H1 (cell line): ENCODE measurements at regions not wholly inside any gene's neighbourhood (a gene's known extent, or its start where the extent isn't known, plus 50 kb on each side); places are given as distances from the start of the nearest gene placed in this dataset.

Source experiments
- CTCF ChIA-PET: fragments of 300-600 bp; sonication (Branson Sonifier 250); formaldehyde crosslinking; loops from one replicate; lab custom pipeline; 2021; ENCODE audit not compliant: partially characterized antibody; lab: Charles Lee
- POLR2A ChIA-PET: fragments of 300-600 bp; sonication (Branson Sonifier 250); formaldehyde crosslinking; loops from one replicate; lab custom pipeline; 2021; ENCODE audit warnings: inconsistent platforms; ENCODE audit not compliant: partially characterized antibody; lab: Charles Lee
- DNase-seq, 2 experiments: peaks; one replicate each; pipeline versions ENCODE4 v3.0.0 to v3.0.0-alpha.2; 2010 to 2022; ENCODE audit warnings: low spot score in 2 of 2, low read depth in 1 of 2, mixed read lengths in 1 of 2
- FAIRE-seq: peaks from 2 replicates; lab custom pipeline; 2011; peaks lifted over from hg19 to GRCh38; lab: Jason Lieb, UNC
- H2AFZ ChIP-seq: 2 replicates; pipeline ENCODE4 v1.8.1; 2012; ENCODE audit warnings: low read length, inconsistent platforms
- H2AK5ac ChIP-seq: 2 replicates; pipeline ENCODE4 v1.6.1; 2013; ENCODE audit warnings: low read depth, low read length
- H2BK120ac ChIP-seq: replicated peaks from 2 replicates; pipeline ENCODE3; 2013; ENCODE audit warnings: low read depth, low read length, inconsistent platforms
- H2BK12ac ChIP-seq: 2 replicates; pipeline ENCODE4 v1.6.1; 2013; ENCODE audit warnings: low read depth, low read length
- H2BK15ac ChIP-seq: 2 replicates; pipeline ENCODE4 v1.6.1; 2013; ENCODE audit warnings: low read length
- H2BK20ac ChIP-seq: 2 replicates; pipeline ENCODE4 v1.6.1; 2013; ENCODE audit warnings: low read length
- H2BK5ac ChIP-seq: 2 replicates; pipeline ENCODE4 v1.6.1; 2013; ENCODE audit warnings: low read depth, low read length
- H3K14ac ChIP-seq: 2 replicates; pipeline ENCODE4 v1.6.1; 2013; ENCODE audit warnings: inconsistent platforms; ENCODE audit not compliant: insufficient read length
- H3K18ac ChIP-seq: 2 replicates; pipeline ENCODE4 v1.6.1; 2013; ENCODE audit warnings: low read length; ENCODE audit errors: extremely low read depth
- H3K23ac ChIP-seq: 2 replicates; pipeline ENCODE4 v1.6.1; 2013; ENCODE audit warnings: inconsistent platforms; ENCODE audit not compliant: insufficient read length
- H3K23me2 ChIP-seq: 2 replicates; pipeline ENCODE4 v1.6.1; 2013; ENCODE audit warnings: low read depth, low read length
- H3K27ac ChIP-seq: 2 replicates; pipeline ENCODE4 v1.6.1; 2011; ENCODE audit warnings: low read depth, low read length, inconsistent platforms
- H3K27me3 ChIP-seq, 4 experiments: replicated peaks in 1 of 4; 1 replicate in 1 of 4; 2 replicates in 3 of 4; pipeline versions ENCODE4 v1.6.1 to v1.8.1; 2011 to 2013; ENCODE audit warnings: low read length in 3 of 4, mild to moderate bottlenecking in 3 of 4, inconsistent platforms in 2 of 4, mixed read lengths in 2 of 4, moderate library complexity in 1 of 4; ENCODE audit not compliant: control insufficient read depth in 3 of 4, insufficient read depth in 3 of 4; ENCODE audit errors: extremely low read depth in 1 of 4
- H3K36me3 ChIP-seq, 4 experiments: 2 replicates each; pipeline versions ENCODE4 v1.6.1 to v1.8.1; 2011 to 2013; ENCODE audit warnings: mild to moderate bottlenecking in 4 of 4, low read length in 3 of 4, moderate library complexity in 2 of 4, control low read depth in 1 of 4, inconsistent platforms in 1 of 4; ENCODE audit not compliant: insufficient read depth in 4 of 4, control insufficient read depth in 2 of 4
- H3K4ac ChIP-seq: replicated peaks from 2 replicates; pipeline ENCODE3; 2013; ENCODE audit warnings: low read length, low read depth, mixed read lengths, inconsistent platforms; ENCODE audit not compliant: insufficient read length
- H3K4me1 ChIP-seq, 4 experiments: replicated peaks in 1 of 4; 1 replicate in 1 of 4; 2 replicates in 3 of 4; pipeline versions ENCODE4 v1.6.1 to v1.8.1; 2011 to 2013; ENCODE audit warnings: low read length in 3 of 4, inconsistent platforms in 2 of 4, mixed read lengths in 1 of 4; ENCODE audit not compliant: insufficient read depth in 4 of 4, control insufficient read depth in 3 of 4
- H3K4me2 ChIP-seq, 2 experiments: 2 replicates each; pipeline versions ENCODE4 v1.6.1 to v1.8.1; 2011 to 2013; ENCODE audit warnings: low read depth in 2 of 2, low read length in 2 of 2, control low read depth in 1 of 2, inconsistent platforms in 1 of 2, mild to moderate bottlenecking in 1 of 2; ENCODE audit not compliant: insufficient read depth in 1 of 2
- H3K4me3 ChIP-seq, 4 experiments: fragments of 200-600, 300-600 bp in 1 of 4; sonication (generic), shearing (Covaris generic), sonication (Bioruptor Twin) in 1 of 4; 2 replicates each; pipeline versions ENCODE4 v1.5.1 to v1.8.1; 2011 to 2016; ENCODE audit warnings: low read length in 4 of 4, low read depth in 3 of 4, control low read depth in 2 of 4, inconsistent platforms in 2 of 4, mild to moderate bottlenecking in 2 of 4, mixed read lengths in 1 of 4, moderate library complexity in 1 of 4; ENCODE audit not compliant: insufficient read depth in 2 of 4; ENCODE audit errors: extremely low read depth in 1 of 4
- H3K56ac ChIP-seq: replicated peaks from 2 replicates; pipeline ENCODE3; 2013; ENCODE audit warnings: low read depth, mild to moderate bottlenecking, mixed read lengths, low read length, inconsistent platforms; ENCODE audit not compliant: insufficient read length
- H3K79me1 ChIP-seq: 2 replicates; pipeline ENCODE4 v1.6.1; 2013; ENCODE audit warnings: low read depth, low read length, control low read depth
- H3K79me2 ChIP-seq, 2 experiments: 2 replicates each; pipeline versions ENCODE4 v1.6.1 to v1.8.1; 2012 to 2013; ENCODE audit warnings: low read length in 2 of 2, mild to moderate bottlenecking in 2 of 2, inconsistent platforms in 1 of 2; ENCODE audit not compliant: insufficient read depth in 2 of 2, control insufficient read depth in 1 of 2
- H3K9ac ChIP-seq, 4 experiments: replicated peaks in 1 of 4; 1 replicate in 1 of 4; 2 replicates in 3 of 4; pipeline versions ENCODE4 v1.6.1 to v1.8.1; 2011 to 2013; ENCODE audit warnings: low read depth in 3 of 4, low read length in 3 of 4, control low read depth in 2 of 4, mild to moderate bottlenecking in 2 of 4, moderate library complexity in 2 of 4, inconsistent platforms in 1 of 4; ENCODE audit errors: extremely low read depth in 1 of 4
- H3K9me3 ChIP-seq, 2 experiments: 2 replicates each; pipeline versions ENCODE4 v1.6.1 to v1.8.1; 2012 to 2013; ENCODE audit warnings: mild to moderate bottlenecking in 2 of 2, moderate library complexity in 2 of 2, control low read depth in 1 of 2, inconsistent platforms in 1 of 2, low read depth in 1 of 2, low read length in 1 of 2, mixed read lengths in 1 of 2; ENCODE audit not compliant: insufficient read depth in 2 of 2
- H4K20me1 ChIP-seq, 2 experiments: replicated peaks in 1 of 2; 2 replicates each; pipeline versions ENCODE3 to v1.8.1; 2011 to 2013; ENCODE audit warnings: inconsistent platforms in 2 of 2, low read length in 2 of 2, mild to moderate bottlenecking in 1 of 2; ENCODE audit not compliant: insufficient read depth in 2 of 2, control insufficient read depth in 1 of 2
- H4K5ac ChIP-seq: 2 replicates; pipeline ENCODE4 v1.6.1; 2013; ENCODE audit warnings: low read length, low read depth, mixed read lengths, inconsistent platforms; ENCODE audit not compliant: insufficient read length
- H4K8ac ChIP-seq: 2 replicates; pipeline ENCODE4 v1.8.0; 2013; ENCODE audit warnings: mild to moderate bottlenecking, moderate library complexity, low read length, inconsistent platforms; ENCODE audit not compliant: insufficient read depth; ENCODE audit errors: extremely low read depth
- H4K91ac ChIP-seq: replicated peaks from 2 replicates; pipeline ENCODE3; 2013; ENCODE audit warnings: low read length, mixed read lengths, inconsistent platforms; ENCODE audit not compliant: insufficient read length
- ASH2L ChIP-seq: fragments of 200-600, 300-600 bp; sonication (generic); IDR thresholded peaks from one replicate; pipeline ENCODE4 v1.7.1; 2017; ENCODE audit warnings: low read length
- RFX5 ChIP-seq: IDR thresholded peaks from 2 replicates; pipeline ENCODE4 v1.6.1; 2011; ENCODE audit warnings: low read depth, low read length, improper control_type of control experiment, borderline replicate concordance
- WGBS, 2 experiments: shearing (Covaris generic) in 1 of 2; methylation state at CpG; one replicate each; pipeline versions ENCODE4 v1.1.6 to v1.1.7; 2013 to 2015; ENCODE audit warnings: low lambda C conversion rate in 2 of 2, mixed read lengths in 2 of 2, inconsistent platforms in 1 of 2, low coverage in 1 of 2, missing lambda C conversion rate in 1 of 2; ENCODE audit not compliant: insufficient replicate concordance in 2 of 2, insufficient coverage in 1 of 2, insufficient read length in 1 of 2; ENCODE audit errors: extremely low coverage in 1 of 2, missing lambda C conversion rate in 1 of 2; 5-methylcytosine and 5-hydroxymethylcytosine counted together

DNA sequence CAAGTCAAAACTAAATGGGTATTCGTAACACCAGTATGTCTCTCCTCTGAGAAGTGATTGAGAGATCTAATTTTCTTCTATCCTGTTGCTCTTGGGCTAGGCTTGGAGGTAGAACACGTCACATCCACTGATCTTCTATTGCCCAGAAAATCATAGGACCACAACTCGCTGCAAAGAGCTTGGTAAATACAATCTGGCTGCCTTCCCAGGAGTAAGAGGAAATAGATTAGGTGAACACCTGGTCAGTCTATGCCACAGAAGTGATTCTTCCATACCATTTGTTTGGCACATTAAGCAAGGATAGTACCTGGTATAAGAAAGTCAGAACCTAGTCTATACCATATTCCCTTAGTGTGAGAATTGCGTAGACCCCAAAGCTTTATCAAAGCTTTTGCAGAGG lies 129.3 kb upstream of the PHYHIPL start:
- H4K91ac ChIP-seq, result no peak overlapping the region
- no peak overlapping the region for H2AFZ ChIP-seq
- no peak overlapping the region for H2BK120ac ChIP-seq
- H3K79me2 ChIP-seq, result no peaks in the 10 kb centered on the region
- no peak overlapping the region for H4K8ac ChIP-seq
- H3K18ac ChIP-seq, result no peak overlapping the region
- no peak overlapping the region for H3K4me3 ChIP-seq
- no peak overlapping the region for H3K56ac ChIP-seq
- no peaks in the 10 kb centered on the region for H3K27me3 ChIP-seq
- CTCF ChIA-PET, result no interaction called here
- FAIRE-seq, result no peak
- POLR2A ChIA-PET, result no interaction called here
- no peak overlapping the region for H3K23ac ChIP-seq
- H3K4ac ChIP-seq, result no peak overlapping the region
- no peaks in the 10 kb centered on the region for H3K36me3 ChIP-seq
- no peaks in the 10 kb centered on the region; a peak in 1 of 4 replicates for H3K9me3 ChIP-seq
- H3K9ac ChIP-seq, result no peak overlapping the region
- H2BK20ac ChIP-seq, result no peak overlapping the region
- WGBS, 2 experiments, result 91% methylated on average over 4 of the region's 4 CpGs; no CpG with 5 or more reads in 1 of the 2 experiments
- no peak overlapping the region for H2BK12ac ChIP-seq
- H3K4me2 ChIP-seq, result no peak overlapping the region
- no peak overlapping the region for H4K5ac ChIP-seq
- H2AK5ac ChIP-seq, result no peak overlapping the region
- no peak for DNase-seq
- peaks cover 0 to 4% (median 1%) of the 10 kb centered on the region in 4 experiments; a peak in 1 of 7 replicates for H3K4me1 ChIP-seq
- H2BK15ac ChIP-seq, result no peak overlapping the region
- no peak overlapping the region for H2BK5ac ChIP-seq
- TF ChIP-seq ASH2L (no peak), RFX5 (no peak)
- H3K79me1 ChIP-seq, result no peaks in the 10 kb centered on the region
- H3K23me2 ChIP-seq, result no peaks in the 10 kb centered on the region
- no peak overlapping the region for H3K14ac ChIP-seq
- no peak overlapping the region for H3K27ac ChIP-seq
- H4K20me1 ChIP-seq, result no peaks in the 10 kb centered on the region
